SK-N-MC (cell line): ENCODE measurements at regions not wholly inside any gene's neighbourhood (a gene's known extent, or its start where the extent isn't known, plus 50 kb on each side); places are given as distances from the start of the nearest gene placed in this dataset.

ENCODE experiments used
- DNase-seq: peaks from one replicate; pipeline ENCODE4 v3.0.0-alpha.2; 2011; ENCODE audit warnings: low read depth, low spot score
- H3K27ac ChIP-seq: fragments of 200-600 bp; sonication (generic); 2 replicates; pipeline ENCODE4 v1.5.1; 2016; ENCODE audit warnings: mixed run types
- H3K36me3 ChIP-seq: fragments of 200-600 bp; sonication (generic); 2 replicates; pipeline ENCODE4 v1.6.1; 2017; ENCODE audit warnings: antibody characterized with exemption, low read length, mixed read lengths; ENCODE audit not compliant: insufficient read depth
- H3K4me3 ChIP-seq: fragments of 200-600 bp; sonication (generic); 2 replicates; pipeline ENCODE4 v1.5.1; 2016
- H3K9ac ChIP-seq: fragments of 200-600 bp; sonication (generic); 2 replicates; pipeline ENCODE4 v1.8.0; 2017; ENCODE audit warnings: mixed run types, mixed read lengths; ENCODE audit not compliant: insufficient read length
- H3K9me3 ChIP-seq: fragments of 200-600 bp; sonication (generic); 2 replicates; pipeline ENCODE4 v1.6.1; 2017; ENCODE audit warnings: low read depth, mild to moderate bottlenecking, antibody characterized with exemption, low read length, moderate library complexity, mixed read lengths
- EZH2 ChIP-seq: fragments of 200-600 bp; sonication (generic); IDR thresholded peaks from one replicate; pipeline ENCODE4 v1.6.1; 2017; ENCODE audit warnings: antibody characterized with exemption
- FOXP2 ChIP-seq: optimal IDR thresholded peaks from 2 replicates; pipeline ENCODE3; 2011; ENCODE audit warnings: mild to moderate bottlenecking, moderate library complexity; ENCODE audit not compliant: insufficient read depth; ENCODE audit errors: extremely low read length, control extremely low read depth
- POLR2AphosphoS5 ChIP-seq: IDR thresholded peaks from 2 replicates; pipeline ENCODE4 v1.6.1; 2012; ENCODE audit warnings: mild to moderate bottlenecking, low read depth, low read length, borderline replicate concordance

- no peak overlapping the region for H3K9ac ChIP-seq
- DNase-seq, result no peak
- no peaks in the 10 kb centered on the region for H3K36me3 ChIP-seq
- H3K4me3 ChIP-seq, result no peak overlapping the region
- TF ChIP-seq EZH2 (no peak), POLR2AphosphoS5 (no peak), FOXP2 (no peak)
- H3K9me3 ChIP-seq, result no peaks in the 10 kb centered on the region
- H3K27ac ChIP-seq, result no peak overlapping the region
These were observed 79.3 kb upstream of the PROX1 start for GRCh38 chr1:213908521-213908920.

- no peak overlapping the region for H3K27ac ChIP-seq
- no peaks in the 10 kb centered on the region for H3K36me3 ChIP-seq
- no peak overlapping the region for H3K4me3 ChIP-seq
- DNase-seq, result no peak
- H3K9ac ChIP-seq, result no peak overlapping the region
- TF ChIP-seq FOXP2, result no peak
- TF ChIP-seq POLR2AphosphoS5, result no peak
- no peak for TF ChIP-seq EZH2
- no peaks in the 10 kb centered on the region for H3K9me3 ChIP-seq
These were observed 73.4 kb upstream of the PROX1 start for GRCh38 chr1:213914392-213914791.

GRCh38 chr1:213921311-213921710 lies 66.5 kb upstream of the PROX1 start:
- no peak for DNase-seq
- H3K27ac ChIP-seq, result no peak overlapping the region
- H3K9me3 ChIP-seq, result no peaks in the 10 kb centered on the region
- H3K36me3 ChIP-seq, result no peaks in the 10 kb centered on the region
- H3K9ac ChIP-seq, result no peak overlapping the region
- no peak overlapping the region for H3K4me3 ChIP-seq
- no peak for TF ChIP-seq POLR2AphosphoS5
- TF ChIP-seq FOXP2, result no peak
- TF ChIP-seq EZH2, result no peak

- no peak for TF ChIP-seq POLR2AphosphoS5
- TF ChIP-seq EZH2, result no peak
- no peak for TF ChIP-seq FOXP2
- Histone ChIP-seq H3K9me3 (no peaks in the 10 kb centered on the region), H3K36me3 (no peaks in the 10 kb centered on the region), H3K4me3 (no peak overlapping the region), H3K9ac (no peak overlapping the region), H3K27ac (no peak overlapping the region)
- DNase-seq, result no peak
These were observed 66.1 kb upstream of the PROX1 start for GRCh38 chr1:213921712-213922111.

- no peak for DNase-seq
- Histone ChIP-seq H3K27ac (no peak overlapping the region), H3K9me3 (no peaks in the 10 kb centered on the region), H3K36me3 (no peaks in the 10 kb centered on the region), H3K4me3 (no peak overlapping the region), H3K9ac (no peak overlapping the region)
- TF ChIP-seq FOXP2, result no peak
- no peak for TF ChIP-seq EZH2
- TF ChIP-seq POLR2AphosphoS5, result no peak
These were observed 62.1 kb upstream of the PROX1 start for GRCh38 chr1:213925531-213926182.

- Histone ChIP-seq H3K9me3 (no peaks in the 10 kb centered on the region), H3K4me3 (no peak overlapping the region), H3K27ac (no peak overlapping the region), H3K36me3 (no peaks in the 10 kb centered on the region), H3K9ac (no peak overlapping the region)
- TF ChIP-seq EZH2 (no peak), POLR2AphosphoS5 (no peak), FOXP2 (no peak)
- no peak for DNase-seq
These were observed 59.9 kb upstream of the PROX1 start for GRCh38 chr1:213927846-213928245.

- H3K27ac ChIP-seq, result no peak overlapping the region
- no peaks in the 10 kb centered on the region for H3K9me3 ChIP-seq
- TF ChIP-seq FOXP2 (no peak), EZH2 (no peak), POLR2AphosphoS5 (no peak)
- no peak for DNase-seq
- H3K9ac ChIP-seq, result no peak overlapping the region
- no peak overlapping the region for H3K4me3 ChIP-seq
- no peaks in the 10 kb centered on the region for H3K36me3 ChIP-seq
These were observed 58.4 kb upstream of the PROX1 start for GRCh38 chr1:213929398-213929797.

GRCh38 chr1:213931836-213932235 lies 55.9 kb upstream of the PROX1 start:
- H3K27ac ChIP-seq, result no peak overlapping the region
- H3K9me3 ChIP-seq, result no peaks in the 10 kb centered on the region
- H3K4me3 ChIP-seq, result no peak overlapping the region
- no peak for DNase-seq
- H3K9ac ChIP-seq, result no peak overlapping the region
- H3K36me3 ChIP-seq, result no peaks in the 10 kb centered on the region
- no peak for TF ChIP-seq POLR2AphosphoS5
- no peak for TF ChIP-seq FOXP2
- no peak for TF ChIP-seq EZH2

- no peaks in the 10 kb centered on the region for H3K9me3 ChIP-seq
- no peak overlapping the region for H3K27ac ChIP-seq
- no peak for DNase-seq
- TF ChIP-seq POLR2AphosphoS5, result no peak
- TF ChIP-seq FOXP2, result no peak
- no peak for TF ChIP-seq EZH2
- H3K9ac ChIP-seq, result no peak overlapping the region
- no peaks in the 10 kb centered on the region for H3K36me3 ChIP-seq
- no peak overlapping the region for H3K4me3 ChIP-seq
These were observed 54.4 kb upstream of the PROX1 start for GRCh38 chr1:213933336-213933735.
